ENCODE measurements at regions not wholly inside any gene's neighbourhood (a gene's known extent, or its start where the extent isn't known, plus 50 kb on each side); places are given as distances from the start of the nearest gene placed in this dataset.

DNA sequence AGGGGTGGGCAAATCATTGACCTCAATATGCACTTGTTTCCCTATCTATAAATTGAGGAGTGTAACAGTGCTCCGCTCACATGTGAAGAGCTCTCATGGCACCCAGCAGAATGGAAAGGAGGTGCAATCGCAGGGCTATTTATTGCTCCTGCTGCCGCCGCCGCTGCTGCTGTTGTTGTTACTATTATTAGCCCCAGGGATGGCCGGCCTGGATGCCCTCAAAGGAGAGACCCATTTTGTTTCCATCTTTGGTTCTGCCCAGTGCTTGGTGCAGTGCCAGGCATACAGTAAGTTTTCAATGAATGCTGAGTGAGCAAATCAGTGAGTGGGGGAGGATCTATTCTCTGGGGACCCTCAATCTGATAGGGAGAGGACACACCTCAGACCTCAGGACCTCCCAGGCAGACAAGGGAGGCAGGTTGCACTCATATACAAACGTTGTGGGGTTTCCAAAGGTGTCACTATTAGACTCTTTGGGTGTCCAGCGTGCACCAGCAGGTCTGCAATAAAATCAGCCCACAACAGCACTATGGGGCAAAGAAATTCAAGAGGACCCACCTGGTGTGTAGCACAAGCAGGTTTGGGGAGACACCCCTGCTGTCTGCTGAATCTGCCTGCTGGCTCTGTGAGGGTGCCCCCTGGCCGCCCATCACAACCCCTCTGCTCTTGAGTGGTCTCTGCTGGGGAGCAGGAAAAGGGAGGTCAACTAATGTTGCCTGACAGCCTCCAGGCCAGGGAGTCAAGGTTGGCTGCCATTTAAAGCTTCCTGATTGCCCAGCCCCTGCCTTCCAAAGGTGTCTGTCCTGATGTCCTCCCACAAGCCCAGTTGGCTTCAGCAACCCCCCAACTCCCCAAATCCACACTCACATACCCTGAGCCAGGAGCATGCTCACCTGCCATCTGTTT, 136.3 kb downstream of the ACTL8 start:
- no peak for TF ChIP-seq POLR2A (IDR thresholded peaks at IDR 0.05; ENCODE audit: low read length)
- no peak for TF ChIP-seq GATA1 (IDR thresholded peaks at IDR 0.05; ENCODE audit: low read depth, low read length)

DNA sequence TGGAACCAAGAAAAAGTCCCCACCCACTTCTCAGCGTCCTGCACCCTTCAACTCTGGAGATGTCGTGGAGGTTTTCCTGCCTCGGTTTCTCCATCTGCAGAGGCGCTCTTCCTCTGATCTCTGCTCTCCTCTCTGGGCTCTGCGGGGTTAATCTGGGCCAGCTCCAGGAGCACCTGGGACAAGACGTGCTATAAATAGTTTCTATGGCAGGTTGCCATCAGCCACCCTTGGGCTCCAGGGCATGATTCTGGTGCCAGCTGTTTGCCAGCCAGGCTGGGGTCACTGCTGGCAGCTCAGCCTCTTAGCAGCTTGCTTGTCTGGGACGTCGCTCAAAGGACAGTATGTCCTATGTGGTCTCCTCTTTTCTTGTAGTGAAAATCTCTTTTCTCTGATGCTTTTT, 137.1 kb downstream of the ACTL8 start:
- no peak for TF ChIP-seq GATA1 (IDR thresholded peaks at IDR 0.05; ENCODE audit: low read depth, low read length)
- TF ChIP-seq POLR2A (IDR thresholded peaks at IDR 0.05; ENCODE audit: low read length), result no peak
- no peak for DNase-seq

More for the DNA sequence above, 136.3 kb downstream of the ACTL8 start:
- no peak for DNase-seq

DNA sequence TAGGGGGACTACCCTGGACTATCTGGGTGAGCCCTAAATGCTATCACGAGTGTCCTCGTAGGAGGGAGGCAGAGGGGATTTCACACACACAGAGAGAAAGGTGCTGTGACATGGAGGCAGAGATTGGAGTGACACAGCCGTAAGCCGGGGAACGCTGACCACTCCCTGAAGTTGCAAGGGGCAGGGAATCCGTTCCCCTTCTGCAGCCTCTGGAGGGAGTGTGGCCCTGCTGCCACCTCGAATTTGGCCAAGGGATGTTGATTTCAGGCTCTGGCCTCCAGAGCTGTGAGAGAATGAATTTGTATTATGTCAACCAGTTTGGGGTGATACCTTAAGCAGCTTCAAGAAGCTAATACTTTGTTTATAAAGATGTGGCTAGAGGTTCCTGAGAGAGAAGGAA, 137.7 kb downstream of the ACTL8 start:
- TF ChIP-seq GATA1 (IDR thresholded peaks at IDR 0.05; ENCODE audit: low read depth, low read length), result no peak
- no peak for TF ChIP-seq POLR2A (IDR thresholded peaks at IDR 0.05; ENCODE audit: low read length)
- DNase-seq, result no peak

DNA sequence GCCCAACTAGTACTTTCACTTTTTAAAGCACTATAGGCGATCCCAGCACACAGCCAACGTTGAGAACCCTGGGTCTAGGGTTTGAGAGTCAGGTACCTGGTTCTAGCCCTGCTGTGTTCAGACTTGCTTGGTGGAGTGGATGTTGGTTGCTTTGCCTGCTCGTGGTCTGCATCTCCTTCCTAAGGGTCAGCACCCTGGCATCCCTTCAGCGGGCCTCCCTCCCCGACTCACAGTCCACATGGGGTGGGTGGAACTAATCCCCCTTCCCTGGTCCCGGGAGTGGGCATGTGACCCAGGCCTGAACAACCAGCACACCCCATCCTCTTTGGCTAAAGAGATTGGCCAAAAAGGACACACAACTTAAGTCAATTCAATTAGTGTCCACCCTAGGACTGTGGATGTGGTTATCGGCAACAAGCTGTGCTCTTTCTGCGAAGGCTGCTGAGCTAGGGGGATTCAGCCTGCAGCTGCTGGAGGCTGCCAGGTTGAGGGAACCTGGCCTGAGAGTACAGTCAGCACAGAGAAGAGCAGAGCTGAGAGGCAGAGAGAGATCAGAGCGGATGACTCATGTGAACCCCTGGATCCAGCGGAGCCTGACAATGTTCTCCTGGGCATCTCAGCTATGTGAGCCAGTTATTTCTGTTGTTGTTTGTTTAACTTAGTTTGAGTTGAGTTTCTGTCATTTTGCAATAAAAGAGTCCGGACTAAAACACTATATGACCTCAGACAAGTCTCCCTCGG, 138.9 kb downstream of the ACTL8 start:
- no peak for TF ChIP-seq GATA1 (IDR thresholded peaks at IDR 0.05; ENCODE audit: low read depth, low read length)
- DNase-seq, result no peak

DNA sequence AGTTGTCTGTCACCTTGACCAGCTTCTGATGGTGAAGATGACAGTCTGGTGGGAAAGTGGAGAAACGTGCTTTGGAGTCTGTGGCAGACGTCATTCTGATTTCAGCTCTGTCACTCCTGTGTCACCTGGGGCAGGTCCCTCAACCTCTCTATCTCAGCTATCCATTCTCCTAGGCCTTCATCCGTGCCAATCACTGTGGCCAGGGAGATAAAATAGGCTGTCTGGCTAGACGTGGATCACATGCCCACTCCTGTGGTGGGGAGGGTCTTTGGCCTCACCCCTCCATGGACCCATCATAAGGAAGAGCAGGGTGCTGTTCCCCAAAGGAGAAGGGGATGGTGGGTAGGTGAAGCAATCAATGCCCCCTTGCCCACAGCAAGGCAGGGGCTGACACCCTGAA, 140.3 kb downstream of the ACTL8 start:
- no peak for DNase-seq
- TF ChIP-seq POLR2A (IDR thresholded peaks at IDR 0.05; ENCODE audit: low read length) (no peak), GATA1 (IDR thresholded peaks at IDR 0.05; ENCODE audit: low read depth, low read length) (no peak)

DNA sequence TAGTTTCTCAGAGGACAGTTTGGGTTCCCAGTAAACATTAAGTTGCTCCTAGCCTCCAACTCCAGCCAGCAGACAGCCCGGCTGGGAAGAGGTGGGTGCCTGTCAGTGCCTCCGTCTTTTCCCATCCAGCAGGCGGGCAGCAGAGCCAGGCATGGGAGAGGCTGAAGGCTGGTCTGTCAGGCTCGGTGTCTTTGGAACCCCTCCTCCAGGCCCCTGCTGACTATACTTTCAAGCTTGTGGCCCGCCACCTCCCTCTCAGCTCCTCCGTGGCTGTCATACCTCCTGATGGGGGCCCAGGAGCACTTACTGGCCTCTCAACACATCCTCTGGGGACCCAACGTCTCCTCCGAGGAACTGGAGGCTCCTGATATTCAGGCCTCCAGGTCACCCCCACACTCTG, 140.9 kb downstream of the ACTL8 start:
- no peak for DNase-seq
- TF ChIP-seq POLR2A (IDR thresholded peaks at IDR 0.05; ENCODE audit: low read length), result no peak
- TF ChIP-seq GATA1 (IDR thresholded peaks at IDR 0.05; ENCODE audit: low read depth, low read length), result no peak

DNA sequence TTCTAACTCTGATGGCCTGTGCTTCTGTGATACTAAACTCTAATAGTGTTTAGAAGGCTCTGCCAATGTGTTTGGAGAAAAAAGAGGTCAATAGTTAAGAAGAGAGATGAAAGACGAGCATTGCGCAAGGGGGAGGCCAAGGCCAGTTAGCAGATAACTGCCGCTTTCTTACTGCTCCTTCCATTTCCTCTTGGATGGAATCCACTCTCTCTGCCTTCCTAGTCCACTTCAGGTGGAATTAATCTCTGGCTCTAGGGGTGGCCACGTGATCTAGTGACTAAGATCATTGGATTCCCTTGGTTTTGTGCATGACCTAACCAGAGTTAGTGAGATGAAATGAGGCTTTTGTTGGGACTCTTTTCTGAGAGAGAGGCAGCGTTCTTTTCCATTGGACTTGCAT, 148.3 kb downstream of the ACTL8 start:
- TF ChIP-seq GATA1 (IDR thresholded peaks at IDR 0.05; ENCODE audit: low read depth, low read length) (no peak), POLR2A (IDR thresholded peaks at IDR 0.05; ENCODE audit: low read length) (no peak)
- DNase-seq, result no peak

DNA sequence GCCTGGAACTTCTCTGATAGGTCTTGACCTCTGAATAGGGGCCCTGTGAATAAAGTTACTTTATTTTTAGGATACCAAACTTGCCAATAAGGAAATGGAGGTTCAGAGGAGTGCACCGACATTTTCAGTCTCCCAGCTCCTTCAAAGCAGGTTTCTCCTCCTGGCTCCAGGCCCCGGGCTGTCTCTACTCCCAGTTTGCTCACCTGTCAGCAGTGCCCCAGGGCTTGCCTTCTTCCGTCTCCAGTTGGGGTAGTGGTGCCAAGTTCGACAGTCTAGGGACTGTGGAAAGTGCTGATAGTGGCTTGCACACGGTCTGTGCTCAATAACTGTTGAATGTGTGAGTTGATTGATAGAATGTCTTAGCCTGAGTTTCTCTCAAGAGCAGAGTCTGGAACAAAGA, 149.2 kb downstream of the ACTL8 start:
- TF ChIP-seq GATA1 (IDR thresholded peaks at IDR 0.05; ENCODE audit: low read depth, low read length) (no peak), POLR2A (IDR thresholded peaks at IDR 0.05; ENCODE audit: low read length) (no peak)
- no peak for DNase-seq

DNA sequence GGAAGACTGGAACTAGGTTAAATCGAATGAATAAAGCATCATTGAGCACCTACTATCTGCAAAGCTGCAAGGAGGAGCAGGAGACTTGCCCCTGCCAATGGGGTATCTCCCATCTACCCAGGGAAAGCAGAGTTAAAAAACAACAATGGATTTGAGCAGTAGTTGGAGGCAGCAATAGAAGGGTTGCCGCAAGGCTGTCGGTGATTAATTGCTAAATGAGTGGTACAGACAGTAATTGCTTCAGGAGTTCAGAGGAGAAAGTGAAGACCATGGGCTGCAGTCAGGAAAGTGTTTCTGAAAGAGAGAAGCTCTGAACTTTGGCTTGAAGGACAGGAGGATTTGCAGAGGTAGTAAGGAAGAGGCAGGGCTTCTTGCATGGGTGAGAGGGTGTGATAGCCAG, 152.9 kb downstream of the ACTL8 start:
- TF ChIP-seq POLR2A (IDR thresholded peaks at IDR 0.05; ENCODE audit: low read length) (no peak), GATA1 (IDR thresholded peaks at IDR 0.05; ENCODE audit: low read depth, low read length) (no peak)

DNA sequence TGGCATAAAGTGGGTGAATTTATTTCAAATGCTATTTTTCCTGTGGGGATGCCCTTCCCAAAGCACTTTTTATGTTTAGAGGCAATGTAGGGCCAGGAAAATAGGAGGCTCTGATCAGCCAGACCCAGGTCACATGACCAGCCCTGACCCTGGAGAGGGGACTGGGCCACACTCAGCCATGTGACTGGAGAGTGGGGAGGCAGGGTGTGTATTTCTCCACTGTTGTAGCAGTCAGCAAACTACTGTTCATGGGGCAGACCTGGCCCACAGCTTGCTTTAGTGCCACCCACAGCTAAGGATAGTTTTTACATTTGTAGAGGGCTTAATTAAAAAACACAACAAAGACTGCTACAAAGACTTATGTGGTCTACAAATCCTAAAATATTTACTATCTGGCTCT, 153.8 kb downstream of the ACTL8 start:
- DNase-seq, result no peak
- no peak for TF ChIP-seq POLR2A (IDR thresholded peaks at IDR 0.05; ENCODE audit: low read length)
- no peak for TF ChIP-seq GATA1 (IDR thresholded peaks at IDR 0.05; ENCODE audit: low read depth, low read length)

More for the DNA sequence above, 152.9 kb downstream of the ACTL8 start:
- DNase-seq, result no peak

DNA sequence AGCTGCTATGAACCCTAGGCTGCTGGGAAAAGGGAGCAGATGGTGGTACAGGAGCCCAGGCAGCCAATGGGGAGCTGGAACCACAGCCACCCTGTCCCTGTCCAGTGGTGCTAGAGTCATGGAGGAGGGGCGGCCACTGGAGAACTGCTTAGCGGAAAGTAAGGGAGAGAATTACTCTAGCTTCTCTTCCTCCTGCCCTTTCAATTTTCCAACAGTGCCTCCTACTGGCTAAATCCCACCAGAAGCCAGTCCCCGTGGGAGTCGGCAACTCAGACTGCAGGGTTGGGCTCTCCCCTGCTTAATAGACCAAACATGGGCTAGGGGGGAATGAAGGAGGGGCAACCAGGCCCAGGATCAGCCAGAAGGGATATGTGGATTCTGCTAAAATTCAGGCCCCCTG, 154.5 kb downstream of the ACTL8 start:
- no peak for TF ChIP-seq POLR2A (IDR thresholded peaks at IDR 0.05; ENCODE audit: low read length)
- no peak for TF ChIP-seq GATA1 (IDR thresholded peaks at IDR 0.05; ENCODE audit: low read depth, low read length)
- DNase-seq, result no peak

DNA sequence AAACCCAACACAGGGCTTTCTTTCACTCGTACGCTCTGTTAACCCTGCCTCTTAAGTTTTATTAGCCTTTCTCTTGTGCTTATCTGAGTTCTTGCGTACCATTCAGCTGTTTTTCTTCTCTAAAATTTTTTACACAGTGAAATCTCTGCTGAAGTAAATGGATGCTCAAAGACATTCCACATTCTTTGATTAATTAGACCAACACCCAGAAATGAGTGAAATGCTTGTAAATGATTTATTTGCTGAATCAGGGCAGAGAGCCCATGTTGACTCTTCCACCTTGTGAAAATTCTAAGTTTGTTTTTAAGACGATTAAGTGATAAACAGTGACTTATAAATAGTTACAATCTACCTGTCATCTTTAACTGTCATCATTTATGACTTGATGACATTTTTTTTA, 156.7 kb downstream of the ACTL8 start:
- DNase-seq, result no peak
- TF ChIP-seq GATA1 (IDR thresholded peaks at IDR 0.05; ENCODE audit: low read depth, low read length), result no peak
- no peak for TF ChIP-seq POLR2A (IDR thresholded peaks at IDR 0.05; ENCODE audit: low read length)

DNA sequence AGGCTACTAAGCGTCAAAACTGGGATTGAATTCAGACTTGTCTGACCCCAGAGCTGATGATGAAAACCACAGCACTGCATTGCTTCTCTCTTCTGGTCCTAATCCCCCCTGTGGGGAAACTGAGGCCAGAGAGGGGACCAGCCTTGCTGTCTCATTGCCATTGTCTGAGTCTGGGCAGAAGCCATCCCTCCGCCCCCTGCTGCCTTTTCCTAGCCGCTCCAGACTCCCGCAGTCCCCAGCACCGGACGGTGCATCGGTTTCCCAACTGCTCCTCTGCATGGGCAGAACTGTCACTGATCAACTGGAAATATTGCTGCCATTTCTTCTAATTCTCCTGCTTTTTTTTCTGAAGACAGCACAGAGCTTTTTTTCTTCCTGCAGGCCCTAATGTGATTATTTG, 157.4 kb downstream of the ACTL8 start:
- no peak for DNase-seq

DNA sequence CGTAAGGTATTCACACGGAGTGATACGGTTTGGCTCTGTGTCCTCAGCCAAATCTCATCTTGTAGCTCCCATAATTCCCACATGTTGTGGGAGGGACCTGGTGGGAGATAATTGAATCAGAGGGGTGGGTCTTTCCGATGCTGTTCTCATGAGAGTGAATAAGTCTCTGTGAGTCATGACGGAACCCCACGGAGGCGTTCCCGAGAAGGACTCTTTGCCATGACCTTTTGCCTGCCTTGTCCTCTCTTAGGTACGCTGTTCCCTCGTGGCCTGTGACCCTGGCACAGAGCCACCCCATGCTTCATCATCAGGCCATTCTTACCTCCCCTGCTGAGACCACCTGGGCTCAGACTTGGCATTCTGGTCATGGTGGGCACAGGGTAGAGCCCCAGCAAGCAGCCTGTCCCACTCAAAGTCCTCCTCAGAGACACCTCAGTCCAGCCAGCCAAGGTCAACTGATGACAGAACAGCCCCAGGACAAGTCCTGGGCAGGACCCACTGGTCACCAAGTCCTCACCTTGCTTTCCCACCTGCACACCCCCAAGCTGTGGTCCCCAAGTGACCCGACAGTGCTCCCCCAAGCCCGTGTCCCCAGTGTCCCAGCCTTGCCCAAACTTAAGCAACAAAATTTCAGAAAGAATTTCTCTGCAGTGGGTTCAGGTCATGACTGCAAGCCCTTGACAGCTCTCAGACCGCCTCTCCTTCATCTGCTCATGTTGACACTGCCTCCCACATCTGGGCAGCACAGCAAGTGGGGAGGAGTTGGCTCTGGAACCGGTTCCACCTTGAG, 158.4 kb downstream of the ACTL8 start:
- no peak for TF ChIP-seq POLR2A (IDR thresholded peaks at IDR 0.05; ENCODE audit: low read length)
- no peak for TF ChIP-seq GATA1 (IDR thresholded peaks at IDR 0.05; ENCODE audit: low read depth, low read length)
- DNase-seq, result no peak

More for the DNA sequence above, 157.4 kb downstream of the ACTL8 start:
- TF ChIP-seq GATA1 (IDR thresholded peaks at IDR 0.05; ENCODE audit: low read depth, low read length), result no peak
- no peak for TF ChIP-seq POLR2A (IDR thresholded peaks at IDR 0.05; ENCODE audit: low read length)

Measured in erythroblast (primary cell).